ENCODE measurements at regions not wholly inside any gene's neighbourhood (a gene's known extent, or its start where the extent isn't known, plus 50 kb on each side); places are given as distances from the start of the nearest gene placed in this dataset.

DNA sequence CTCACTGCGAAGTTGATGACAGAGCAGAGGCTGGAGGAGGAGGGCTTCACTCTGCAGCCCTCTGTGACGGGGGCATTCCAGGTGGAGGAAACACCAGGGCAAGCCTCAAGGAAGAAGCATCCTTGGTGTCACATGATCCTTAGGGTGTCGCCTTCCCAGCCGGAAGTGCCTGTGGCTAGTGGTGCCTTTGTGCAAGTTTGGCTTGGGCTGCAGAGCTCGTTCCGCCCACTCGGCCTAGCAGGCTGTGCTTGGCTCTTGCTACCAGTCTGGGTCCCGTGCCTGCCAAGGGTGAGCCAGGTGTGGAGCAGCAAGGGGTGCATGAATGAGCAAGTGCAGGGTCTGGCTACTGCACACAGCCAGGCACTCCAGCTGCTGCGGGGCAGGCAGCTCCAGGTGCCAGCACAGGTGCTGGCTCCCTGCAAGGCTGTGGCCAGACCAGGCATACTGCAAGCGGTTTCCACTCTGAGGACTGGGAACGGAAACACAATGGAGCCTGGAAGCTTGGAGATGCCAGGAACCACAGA is 325.3 kb upstream of the SMIM21 start:
- WGBS, 2 donors = 71 to 72% methylated on average over 9 to 11 of the region's 11 CpGs
- DNase-seq = peak in 1 of 2 donors; percentile 49
- peak in 1 of 2 donors; percentile 56 for ATAC-seq (ENCODE audit: low FRiP score in 2 of 2)

GRCh38 chr18:75745147-75745546 is 317.6 kb upstream of the SMIM21 start:
- Histone ChIP-seq H3K9me3 (no peaks in the 10 kb centered on the region), H3K4me1 (no peaks in the 10 kb centered on the region), H3K4me3 (no peak overlapping the region), H3K36me3 (no peaks in the 10 kb centered on the region), H3K27me3 (no peaks in the 10 kb centered on the region), H3K27ac (no peak overlapping the region)
- ATAC-seq (ENCODE audit: low FRiP score in 2 of 2) = no peak
- no peak for DNase-seq
- no peak for TF ChIP-seq POLR2A (IDR thresholded peaks at IDR 0.05)
- TF ChIP-seq CTCF (IDR thresholded peaks at IDR 0.05) = no peak
- TF ChIP-seq POLR2AphosphoS5 (IDR thresholded peaks at IDR 0.05) = no peak
- 85 to 89% methylated on average over 7 of the region's 7 CpGs for WGBS, 2 donors

More for the DNA sequence above, 325.3 kb upstream of the SMIM21 start:
- no peaks in the 10 kb centered on the region for H3K9me3 ChIP-seq
- TF ChIP-seq POLR2AphosphoS5 (IDR thresholded peaks at IDR 0.05) (no peak), EP300 (IDR thresholded peaks at IDR 0.05) (no peak), CTCF (IDR thresholded peaks at IDR 0.05) (no peak), POLR2A (IDR thresholded peaks at IDR 0.05) (no peak)
- no peak overlapping the region for H3K4me3 ChIP-seq
- H3K27ac ChIP-seq = no peak overlapping the region
- H3K36me3 ChIP-seq = no peaks in the 10 kb centered on the region
- no peaks in the 10 kb centered on the region for H3K4me1 ChIP-seq
- H3K27me3 ChIP-seq = no peaks in the 10 kb centered on the region

DNA sequence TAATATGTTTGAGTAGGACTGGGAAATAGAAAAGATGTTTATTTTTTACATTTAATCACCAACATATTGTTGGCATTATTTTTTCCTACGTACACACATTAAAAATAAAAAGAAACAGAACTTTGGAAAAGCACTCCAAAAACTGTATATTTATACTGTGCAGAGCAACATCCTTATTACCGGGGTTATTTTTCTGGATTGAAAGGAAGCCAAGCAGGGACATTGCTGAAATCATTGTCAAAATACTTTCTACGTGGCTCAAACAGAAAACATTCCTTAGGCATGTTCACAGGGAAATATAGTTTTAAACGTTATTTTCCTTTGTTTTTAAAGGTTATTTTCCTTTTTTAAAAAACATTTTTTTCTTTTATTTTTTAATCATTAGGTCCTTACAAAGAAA is 315.0 kb upstream of the SMIM21 start:
- DNase-seq = no peak
- H3K4me3 ChIP-seq = no peak overlapping the region
- H3K9me3 ChIP-seq = no peaks in the 10 kb centered on the region
- H3K4me1 ChIP-seq = no peaks in the 10 kb centered on the region
- no peak for TF ChIP-seq EP300 (IDR thresholded peaks at IDR 0.05)
- TF ChIP-seq POLR2A (IDR thresholded peaks at IDR 0.05) = no peak
- no peak for TF ChIP-seq CTCF (IDR thresholded peaks at IDR 0.05)
- no peak for TF ChIP-seq POLR2AphosphoS5 (IDR thresholded peaks at IDR 0.05)
- WGBS, 2 donors = 59 to 70% methylated on average over 4 of the region's 4 CpGs
- no peak overlapping the region for H3K27ac ChIP-seq
- no peak for ATAC-seq (ENCODE audit: low FRiP score in 2 of 2)
- H3K36me3 ChIP-seq = no peaks in the 10 kb centered on the region
- H3K27me3 ChIP-seq = no peaks in the 10 kb centered on the region

GRCh38 chr18:75739682-75740081 is 312.2 kb upstream of the SMIM21 start:
- no peaks in the 10 kb centered on the region for H3K4me1 ChIP-seq
- TF ChIP-seq CTCF (IDR thresholded peaks at IDR 0.05) = no peak
- TF ChIP-seq POLR2AphosphoS5 (IDR thresholded peaks at IDR 0.05) = no peak
- no peak for TF ChIP-seq EP300 (IDR thresholded peaks at IDR 0.05)
- TF ChIP-seq POLR2A (IDR thresholded peaks at IDR 0.05) = no peak
- H3K36me3 ChIP-seq = no peaks in the 10 kb centered on the region
- no peak for DNase-seq
- no peak overlapping the region for H3K4me3 ChIP-seq
- WGBS, 2 donors = 38 to 45% methylated on average over 7 of the region's 7 CpGs
- ATAC-seq (ENCODE audit: low FRiP score in 2 of 2) = no peak
- no peak overlapping the region for H3K27ac ChIP-seq
- H3K9me3 ChIP-seq = peaks cover 0 to 4% (median 0%) of the 10 kb centered on the region in 4 donors
- no peaks in the 10 kb centered on the region for H3K27me3 ChIP-seq

- DNase-seq (no peak), ATAC-seq (ENCODE audit: low FRiP score in 2 of 2) (no peak)
- no peak overlapping the region for H3K4me3 ChIP-seq
- H3K27ac ChIP-seq = no peak overlapping the region
- H3K4me1 ChIP-seq = no peaks in the 10 kb centered on the region
- no peaks in the 10 kb centered on the region for H3K27me3 ChIP-seq
- peaks cover 0 to 4% (median 0%) of the 10 kb centered on the region in 4 donors for H3K9me3 ChIP-seq
- H3K36me3 ChIP-seq = no peaks in the 10 kb centered on the region
- 93 to 95% methylated on average over 2 of the region's 2 CpGs for WGBS, 2 donors
- TF ChIP-seq POLR2A (IDR thresholded peaks at IDR 0.05) (no peak), EP300 (IDR thresholded peaks at IDR 0.05) (no peak), CTCF (IDR thresholded peaks at IDR 0.05) (no peak), POLR2AphosphoS5 (IDR thresholded peaks at IDR 0.05) (no peak)
Observed at GRCh38 chr18:75735291-75735690, 307.8 kb upstream of the SMIM21 start.
